T-helper 1 cell treated with Interleukin-12 subunit alpha and Interleukin-12 subunit beta and Interleukin-4 antibody, amounts not matched to agents 30 ng/mL and 1 ng/mL, for 36 hours (primary cell): ENCODE measurements at regions not wholly inside any gene's neighbourhood (a gene's known extent, or its start where the extent isn't known, plus 50 kb on each side); places are given as distances from the start of the nearest gene placed in this dataset.
"Not testable (repeated sequence)": the region's sequence is repeated elsewhere in the genome, so short reads cannot be mapped to it uniquely, and the experiment has no call there.

Experiments used
- intact Hi-C: fragments of 100-400 bp; cut with micrococcal nuclease; formaldehyde crosslinking; loops from one replicate; pipeline ENCODE4 v1.15.1; 2024

DNA sequence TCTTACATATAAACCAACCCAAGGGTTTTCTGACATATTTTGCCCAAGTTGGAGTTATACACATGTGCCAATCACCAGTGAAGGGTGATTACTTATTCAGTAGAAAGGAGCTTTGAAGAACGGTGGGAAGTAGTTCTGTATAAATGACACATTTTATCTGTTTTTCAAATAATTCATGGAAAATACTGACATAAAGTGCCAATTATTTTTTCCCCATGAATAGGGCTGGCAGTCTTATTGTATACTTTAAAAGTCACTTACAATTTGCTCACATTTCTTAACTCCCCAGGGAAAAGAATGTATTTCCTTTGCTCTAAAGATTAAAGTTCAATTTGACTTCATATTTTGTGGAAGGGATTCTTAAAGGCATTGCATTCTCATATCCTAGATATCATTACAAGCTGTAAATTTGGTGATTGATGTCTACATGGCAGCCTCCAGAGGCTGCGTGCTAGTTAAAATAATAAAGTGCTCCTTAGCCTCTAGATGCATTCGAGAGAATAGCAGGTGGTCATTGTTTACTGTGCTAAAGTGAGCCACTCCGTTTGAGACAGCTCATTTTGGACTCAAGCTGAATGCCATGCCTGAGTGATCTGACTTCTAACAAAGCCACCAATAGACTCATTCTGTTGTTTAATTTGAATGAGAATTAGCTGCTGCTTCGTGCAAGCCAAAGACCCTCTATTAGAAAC is 148.8 kb upstream of the NRP1 start:
- intact Hi-C loops, result no loop called here

- intact Hi-C loops, result no loop called here
These were observed 148.0 kb upstream of the NRP1 start for GRCh38 chr10:33482486-33482885.

- intact Hi-C loops, result no loop called here
These were observed 146.7 kb upstream of the NRP1 start for GRCh38 chr10:33481184-33481583.

DNA sequence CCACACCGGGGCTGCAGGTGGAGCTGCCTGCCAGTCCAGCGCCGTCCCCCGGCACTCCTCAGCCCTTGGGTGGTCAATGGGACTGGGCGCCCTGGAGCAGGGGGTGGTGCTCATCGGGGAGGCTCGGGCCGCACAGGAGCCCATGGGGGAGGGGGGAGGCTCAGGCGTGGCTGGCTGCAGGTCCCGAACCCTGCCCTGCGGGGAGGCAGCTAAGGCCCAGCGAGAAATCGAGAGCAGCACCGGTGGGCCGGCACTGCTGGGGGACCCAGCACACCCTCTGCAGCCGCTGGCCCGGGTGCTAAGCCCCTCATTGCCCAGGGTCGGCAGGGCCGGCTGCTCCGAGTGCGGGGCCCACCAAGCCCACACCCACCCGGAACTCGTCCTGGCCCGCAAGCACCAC is 145.9 kb upstream of the NRP1 start:
- intact Hi-C loops, result not testable (repeated sequence)

DNA sequence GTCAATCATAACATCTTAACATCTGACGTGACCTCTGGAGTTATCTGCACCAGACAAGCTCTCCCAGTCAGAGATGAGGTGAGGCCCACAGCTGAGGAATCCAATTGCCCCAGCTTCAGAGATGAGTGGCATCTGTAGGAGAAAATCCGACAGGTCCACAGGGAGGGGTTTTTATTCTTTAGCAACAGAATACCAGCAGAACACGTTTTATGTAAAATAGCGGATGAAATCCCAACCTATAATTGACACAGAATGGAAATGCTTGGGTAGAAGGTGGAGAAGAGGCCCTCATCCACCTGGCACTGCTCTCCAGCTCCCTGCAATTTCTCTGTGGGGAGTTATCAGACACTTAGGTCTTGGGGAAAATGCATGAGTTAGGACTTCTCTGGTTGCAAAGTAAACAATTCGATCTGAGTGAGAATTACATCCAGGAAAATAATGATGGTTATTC is 144.2 kb upstream of the NRP1 start:
- intact Hi-C loops, result no loop called here

DNA sequence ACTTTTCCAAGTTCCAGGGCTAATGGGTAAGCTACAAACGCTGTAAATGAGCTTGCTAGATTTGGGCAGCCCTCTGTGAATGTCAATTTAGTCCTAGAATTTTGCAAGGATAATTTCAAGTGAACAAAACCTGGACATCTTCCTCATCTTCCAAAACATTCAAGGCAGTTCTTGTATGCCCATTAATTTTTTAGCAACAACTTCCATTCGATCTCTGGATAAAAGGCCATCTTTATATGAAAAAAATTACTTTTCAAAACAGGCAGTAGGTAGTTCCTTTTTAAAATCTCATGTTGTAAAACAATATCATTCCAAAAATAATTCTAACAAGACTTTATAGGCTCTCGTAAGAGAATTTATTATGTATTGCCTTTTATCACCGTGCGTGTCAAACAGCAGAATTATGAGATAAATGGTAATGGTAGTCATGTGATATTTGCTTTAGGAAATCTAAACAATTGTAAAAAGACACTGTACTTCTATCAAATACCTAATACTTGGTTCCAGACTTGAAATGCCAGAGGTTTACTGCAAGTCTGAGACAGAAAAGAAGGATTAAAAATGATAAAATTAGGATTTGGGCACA is 143.7 kb upstream of the NRP1 start:
- intact Hi-C loops, result no loop called here

DNA sequence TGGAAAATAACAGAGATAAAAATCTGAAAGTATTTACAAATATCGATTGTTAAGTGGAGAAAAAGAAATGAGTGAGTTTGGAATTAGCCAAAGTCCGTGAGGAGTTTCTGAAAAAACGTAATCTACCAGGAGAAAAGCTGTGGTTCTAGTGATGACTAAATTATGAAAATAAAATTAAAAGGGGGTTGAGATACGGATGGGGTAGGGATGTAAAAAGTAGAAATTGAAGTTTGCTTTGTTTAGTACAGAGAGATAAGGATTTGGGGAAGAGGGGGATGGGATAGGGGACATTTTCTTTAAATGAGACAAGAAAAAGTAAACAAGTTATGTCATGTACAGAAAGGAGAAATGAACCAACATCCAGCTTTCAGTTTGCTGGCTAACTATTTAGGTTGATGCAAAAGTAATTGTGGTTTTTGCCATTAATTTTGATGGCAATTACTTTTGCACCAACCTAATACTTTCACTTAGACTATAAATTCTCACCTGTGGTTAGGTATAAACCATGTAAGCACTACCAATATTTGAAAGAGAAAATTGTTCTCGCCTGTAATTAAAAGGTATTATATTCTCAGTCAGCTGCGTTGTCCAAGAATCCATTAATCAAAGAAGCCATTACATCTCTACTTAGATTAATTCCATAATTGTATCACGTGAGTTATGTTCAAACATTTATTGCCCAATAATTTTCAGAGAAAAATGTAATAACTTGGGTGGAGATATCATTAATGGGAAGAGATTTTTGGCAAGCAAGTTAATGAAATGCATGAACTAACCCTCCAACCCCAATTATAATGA is 143.0 kb upstream of the NRP1 start:
- intact Hi-C loops, result no loop called here

GRCh38 chr10:33476757-33477273 is 142.3 kb upstream of the NRP1 start:
- intact Hi-C loops, result no loop called here

GRCh38 chr10:33473688-33474087 is 139.2 kb upstream of the NRP1 start:
- intact Hi-C loops, result no loop called here

DNA sequence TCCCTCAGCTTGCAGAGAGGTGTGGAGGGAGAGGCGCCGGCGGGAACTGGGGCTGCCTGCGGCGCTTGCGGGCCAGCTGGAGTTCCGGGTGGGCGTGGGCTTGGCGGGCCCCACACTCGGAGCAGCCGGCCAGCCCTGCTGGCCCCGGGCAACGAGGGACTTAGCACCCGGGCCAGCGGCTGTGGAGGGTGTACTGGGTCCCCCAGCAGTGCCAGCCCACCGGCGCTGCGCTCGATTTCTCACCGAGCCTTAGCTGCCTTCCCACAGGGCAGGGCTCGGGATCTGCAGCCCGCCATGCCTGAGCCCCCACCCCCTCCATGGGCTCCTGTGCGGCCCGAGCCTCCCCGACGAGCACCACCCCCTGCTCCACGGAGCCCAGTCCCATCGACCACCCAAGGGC is 133.5 kb upstream of the NRP1 start:
- intact Hi-C loops, result not testable (repeated sequence)

DNA sequence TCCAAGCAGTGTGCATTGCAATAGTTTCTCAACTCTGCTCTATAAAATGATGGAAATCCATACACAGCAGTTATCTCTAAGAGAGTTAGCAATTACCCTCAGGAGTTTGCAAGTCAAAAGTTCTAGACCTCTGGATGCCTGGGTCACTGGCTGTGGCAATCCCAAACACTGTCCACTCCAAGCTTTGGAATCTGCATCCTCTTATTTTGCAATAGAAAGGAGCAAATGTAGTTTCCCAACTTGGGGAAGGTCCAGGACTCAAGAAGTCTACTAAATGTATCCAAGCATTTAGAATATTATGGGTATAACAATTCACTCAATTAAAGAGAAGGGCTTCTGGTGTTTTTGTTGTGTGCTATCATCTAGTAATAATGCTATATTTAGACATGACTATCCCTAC is 131.3 kb upstream of the NRP1 start:
- intact Hi-C loops, result no loop called here

DNA sequence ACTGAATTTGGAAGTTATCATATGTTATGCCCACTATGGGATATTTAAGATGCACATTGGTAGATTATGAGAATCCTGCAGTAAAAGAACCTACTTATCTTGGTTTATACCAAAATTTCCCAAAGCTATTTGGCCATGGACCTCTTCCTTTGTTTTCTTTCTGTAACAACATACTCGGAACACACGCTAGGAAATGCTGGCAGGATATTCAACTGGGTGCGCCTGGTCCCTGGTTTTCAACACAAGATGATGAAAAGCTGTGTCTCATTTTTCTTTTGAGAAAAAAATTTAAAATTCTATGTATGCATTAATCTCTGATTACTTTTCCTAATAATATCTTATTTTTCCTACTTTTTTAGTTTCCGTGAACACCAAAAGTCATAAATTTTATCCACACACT is 128.5 kb upstream of the NRP1 start:
- intact Hi-C loops, result no loop called here

DNA sequence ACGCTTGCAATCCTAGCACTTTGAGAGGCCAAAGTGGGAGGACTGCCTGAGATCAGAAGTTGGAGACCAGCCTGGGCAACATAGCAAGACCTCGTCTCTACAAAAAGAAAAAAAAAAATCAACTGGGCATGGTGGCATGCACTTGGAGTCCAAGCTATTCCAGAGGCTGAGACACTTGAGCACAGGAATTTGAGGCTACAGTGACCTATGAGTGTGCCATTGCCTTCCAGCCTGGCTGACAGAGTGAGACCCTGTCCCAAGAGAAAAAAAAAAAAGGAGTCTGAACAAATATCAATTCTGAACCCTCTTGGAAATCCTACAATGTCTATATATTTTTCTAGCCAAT is 126.8 kb upstream of the NRP1 start:
- intact Hi-C loops, result no loop called here

GRCh38 chr10:33460505-33461294 is 126.2 kb upstream of the NRP1 start:
- intact Hi-C loops, result no loop called here

DNA sequence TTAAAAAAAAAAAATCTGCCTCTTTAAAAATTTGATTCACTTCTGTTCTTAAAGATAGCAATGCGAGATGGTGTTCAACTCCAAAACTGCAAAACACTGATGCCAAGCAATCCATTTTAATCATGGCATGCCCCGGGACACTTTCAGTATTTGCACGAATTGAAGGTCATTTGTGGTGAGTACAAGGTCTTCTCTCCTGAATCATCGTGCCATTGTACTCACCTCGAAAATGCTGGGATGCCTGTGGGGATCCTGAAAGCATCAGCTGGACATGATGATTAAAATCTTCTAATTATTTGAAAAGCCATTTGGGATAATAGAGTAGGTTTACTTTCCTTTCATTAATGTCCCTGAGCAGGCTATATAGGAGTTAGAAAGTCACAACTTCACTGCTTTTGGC is 125.1 kb upstream of the NRP1 start:
- intact Hi-C loops, result no loop called here

GRCh38 chr10:33455029-33455428 is 120.6 kb upstream of the NRP1 start:
- intact Hi-C loops, result no loop called here

DNA sequence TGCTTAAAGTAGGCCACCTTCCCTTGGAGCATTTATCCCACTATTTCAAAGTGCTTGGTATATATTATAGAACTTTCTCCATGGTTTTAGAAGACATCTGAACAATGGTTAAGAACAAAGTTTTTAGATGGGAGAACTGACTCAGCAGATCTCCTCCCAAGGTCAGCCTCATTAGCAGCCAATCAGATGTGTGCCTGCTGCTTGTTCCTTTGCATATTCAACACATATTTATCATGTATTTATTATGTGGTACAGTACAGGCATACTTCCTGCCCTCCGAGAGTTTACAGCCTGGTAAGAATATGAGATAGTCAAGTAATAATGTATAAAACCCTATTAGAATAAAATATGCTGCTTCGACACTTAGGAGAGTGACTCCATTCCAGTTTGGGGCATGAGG is 120.1 kb upstream of the NRP1 start:
- intact Hi-C loops, result no loop called here

DNA sequence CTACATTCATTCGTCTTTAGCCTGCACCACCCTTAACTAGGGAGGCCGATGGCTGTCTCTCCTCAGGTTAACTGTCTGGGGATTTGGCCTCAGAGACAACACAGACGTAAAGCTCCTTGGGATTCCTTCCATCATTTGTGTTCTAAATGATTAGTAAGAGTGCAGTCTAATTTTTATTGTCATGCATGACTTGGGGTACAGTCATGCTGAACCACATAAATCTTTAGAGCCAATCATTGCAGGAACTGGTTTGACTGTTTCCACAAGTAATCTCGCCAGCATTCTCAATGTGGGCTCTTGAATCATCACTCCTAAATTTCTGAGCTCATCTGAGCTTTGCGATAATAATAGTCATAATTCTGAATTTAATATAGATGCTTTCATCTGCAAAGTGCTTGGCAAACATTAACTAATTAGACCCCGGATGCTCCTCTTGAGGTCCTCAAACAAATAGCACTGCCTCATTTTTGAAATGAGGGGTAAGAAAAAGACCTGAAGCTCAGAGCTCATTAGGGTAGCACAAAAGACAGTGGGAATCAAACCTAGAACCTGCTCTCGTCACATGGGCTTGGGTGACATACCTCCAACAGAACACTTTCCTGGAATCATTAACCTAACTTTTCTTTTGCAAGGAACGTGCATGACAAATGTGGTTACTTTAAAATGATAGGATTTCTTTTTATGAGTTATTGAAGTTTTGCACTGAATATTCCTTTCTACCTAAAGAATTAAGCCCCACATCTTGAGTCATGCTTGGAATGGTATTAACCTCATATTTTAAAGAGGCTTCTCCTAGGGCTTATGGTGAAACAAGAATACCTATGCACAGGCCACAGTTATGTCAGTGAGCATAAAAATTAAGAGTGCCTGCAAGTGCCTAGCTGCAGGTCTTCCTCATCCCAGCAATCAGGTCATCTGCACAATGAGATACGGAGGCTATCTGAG is 118.9 kb upstream of the NRP1 start:
- intact Hi-C loops, result no loop called here

- intact Hi-C loops, result no loop called here
These were observed 114.1 kb upstream of the NRP1 start for GRCh38 chr10:33448421-33449140.

GRCh38 chr10:33441561-33441960 is 107.1 kb upstream of the NRP1 start:
- intact Hi-C loops, result no loop called here
